EL (cell line): ENCODE measurements at regions not wholly inside any gene's neighbourhood (a gene's known extent, or its start where the extent isn't known, plus 50 kb on each side); places are given as distances from the start of the nearest gene placed in this dataset.

Experiments
- DNase-seq: peaks from one replicate; pipeline ENCODE4 v3.0.0-alpha.2; 2016

DNA sequence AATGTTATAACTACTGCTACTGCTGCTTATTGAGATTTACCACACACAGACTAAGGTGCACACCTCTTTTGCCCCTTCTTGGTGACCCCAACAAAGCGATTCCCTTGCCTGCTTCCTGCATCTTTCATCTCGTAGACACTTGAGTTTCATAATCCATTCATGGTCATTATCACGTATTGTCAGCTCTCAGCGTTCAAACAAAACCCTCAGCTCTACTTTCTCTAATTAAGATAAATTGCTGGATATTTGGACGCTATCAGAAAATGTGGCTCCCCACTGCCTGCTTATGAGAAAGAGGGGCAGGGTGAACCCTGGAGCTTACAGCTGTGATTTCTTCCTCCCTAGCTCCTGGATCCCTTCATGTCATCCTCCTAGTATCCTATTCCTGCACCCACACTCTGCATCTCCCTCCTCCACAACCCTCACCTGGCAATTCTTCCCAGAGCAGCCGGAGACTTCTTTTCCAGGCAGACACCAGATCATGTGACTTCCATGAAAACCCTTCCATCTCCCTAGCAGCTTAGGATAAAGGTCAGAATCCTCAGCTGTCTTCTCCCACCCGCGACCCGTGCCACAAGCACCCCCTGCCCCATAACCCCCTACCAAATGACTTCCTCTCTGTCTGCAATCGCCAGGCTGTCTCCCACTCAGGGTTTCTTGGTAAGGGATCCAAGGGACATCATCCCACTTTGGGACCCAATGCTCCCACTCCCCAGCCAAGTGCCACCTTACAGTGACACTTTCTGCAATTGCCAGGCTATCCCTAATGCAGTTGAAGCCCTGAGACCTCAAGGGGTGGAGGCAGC lies 146.5 kb downstream of the NSG2 start:
- no peak for DNase-seq

DNA sequence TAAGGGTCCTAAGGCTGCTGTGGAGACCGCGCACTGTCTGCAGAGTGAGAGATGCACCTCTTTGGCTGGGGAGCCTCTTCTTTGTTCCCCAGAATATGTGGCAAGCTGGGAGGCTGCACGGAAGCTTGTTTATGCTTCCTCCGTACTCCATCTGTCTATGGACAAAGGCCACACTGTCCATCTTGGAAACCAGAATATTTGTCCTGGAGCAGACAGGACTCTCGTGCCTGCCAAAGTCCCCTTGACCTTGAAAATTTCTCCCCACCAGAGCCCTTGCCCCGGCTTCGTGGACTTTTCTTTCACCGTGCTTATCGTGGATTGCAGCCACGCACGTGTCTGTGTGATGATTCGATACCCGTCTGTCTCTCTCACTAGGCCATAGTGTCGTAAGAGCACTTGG lies 147.4 kb downstream of the NSG2 start:
- DNase-seq: no peak

DNA sequence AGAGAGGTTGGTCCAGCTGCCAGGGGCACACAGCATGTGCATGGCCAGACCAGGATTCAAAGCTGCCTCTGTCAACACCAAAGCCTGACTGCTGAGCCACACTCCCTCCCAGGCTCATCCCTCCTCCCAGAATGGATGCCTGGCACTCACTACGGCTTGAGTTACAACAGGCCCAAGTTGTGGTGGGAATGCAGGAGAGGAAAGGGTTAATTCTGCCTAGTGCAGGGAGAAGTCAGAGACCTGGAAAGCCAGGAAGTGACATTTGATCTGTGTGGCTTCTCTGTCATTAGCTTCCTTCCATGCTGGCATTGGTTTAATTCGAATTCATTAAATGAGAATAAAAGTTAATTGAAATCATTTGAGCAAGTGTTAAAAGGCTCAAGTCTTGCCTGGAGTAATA lies 150.0 kb downstream of the NSG2 start:
- no peak for DNase-seq

DNA sequence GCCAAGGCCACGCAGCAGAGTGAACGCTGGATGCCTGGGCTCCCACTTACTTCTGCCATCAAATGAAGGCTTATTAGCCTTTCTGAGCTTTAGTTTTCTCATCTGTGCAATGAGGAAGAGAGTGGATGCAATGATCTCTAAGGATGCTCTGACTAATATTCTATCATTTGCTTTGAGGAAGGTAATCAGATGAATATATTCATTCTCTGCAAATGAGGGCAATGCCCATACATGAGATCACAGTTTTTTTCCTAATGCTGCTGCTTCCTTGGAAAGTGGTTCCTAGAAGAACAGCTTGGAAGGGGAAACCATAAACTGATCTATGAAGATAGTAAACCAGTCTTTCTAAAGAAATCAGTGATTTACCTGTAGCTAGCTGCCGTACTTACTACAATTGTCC lies 152.4 kb downstream of the NSG2 start:
- no peak for DNase-seq

DNA sequence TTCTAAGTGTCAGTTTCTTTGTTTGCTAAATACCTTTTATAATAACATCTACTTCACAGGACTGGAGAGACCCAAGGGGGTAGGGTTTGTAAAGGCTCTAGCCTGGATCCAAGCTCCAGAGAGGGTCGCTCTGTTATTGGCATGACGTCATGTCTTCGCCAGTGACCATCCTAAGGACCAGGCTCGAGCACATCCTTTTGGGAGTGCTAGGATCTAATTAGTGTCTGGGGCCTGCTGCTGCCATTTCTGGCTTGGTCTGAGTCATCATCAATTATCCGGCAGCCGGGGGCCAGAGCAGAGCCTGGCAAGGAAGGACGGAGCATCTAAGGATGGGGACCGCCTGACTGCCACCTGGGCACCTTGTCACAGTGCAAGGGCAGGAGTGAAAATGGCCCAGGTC lies 153.0 kb downstream of the NSG2 start:
- no peak for DNase-seq

DNA sequence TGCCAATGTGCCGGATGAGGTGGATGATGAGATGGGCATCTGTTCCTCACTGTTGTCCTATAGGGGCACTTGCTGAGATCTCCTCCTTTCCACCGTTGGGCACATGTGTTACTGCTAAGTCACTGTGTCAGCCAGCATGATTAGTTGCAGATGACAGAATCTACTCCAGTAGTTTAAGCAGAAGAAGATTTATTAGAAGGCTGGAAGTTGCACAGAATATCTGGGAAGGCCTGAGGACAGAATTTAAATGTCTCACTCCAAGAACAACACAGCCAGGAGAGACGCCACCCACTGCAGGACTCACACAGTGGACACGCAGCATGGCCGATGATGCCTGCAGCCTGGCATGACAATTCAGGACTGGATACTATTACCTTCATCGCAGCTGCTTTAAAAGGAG lies 157.5 kb downstream of the NSG2 start:
- DNase-seq: no peak

DNA sequence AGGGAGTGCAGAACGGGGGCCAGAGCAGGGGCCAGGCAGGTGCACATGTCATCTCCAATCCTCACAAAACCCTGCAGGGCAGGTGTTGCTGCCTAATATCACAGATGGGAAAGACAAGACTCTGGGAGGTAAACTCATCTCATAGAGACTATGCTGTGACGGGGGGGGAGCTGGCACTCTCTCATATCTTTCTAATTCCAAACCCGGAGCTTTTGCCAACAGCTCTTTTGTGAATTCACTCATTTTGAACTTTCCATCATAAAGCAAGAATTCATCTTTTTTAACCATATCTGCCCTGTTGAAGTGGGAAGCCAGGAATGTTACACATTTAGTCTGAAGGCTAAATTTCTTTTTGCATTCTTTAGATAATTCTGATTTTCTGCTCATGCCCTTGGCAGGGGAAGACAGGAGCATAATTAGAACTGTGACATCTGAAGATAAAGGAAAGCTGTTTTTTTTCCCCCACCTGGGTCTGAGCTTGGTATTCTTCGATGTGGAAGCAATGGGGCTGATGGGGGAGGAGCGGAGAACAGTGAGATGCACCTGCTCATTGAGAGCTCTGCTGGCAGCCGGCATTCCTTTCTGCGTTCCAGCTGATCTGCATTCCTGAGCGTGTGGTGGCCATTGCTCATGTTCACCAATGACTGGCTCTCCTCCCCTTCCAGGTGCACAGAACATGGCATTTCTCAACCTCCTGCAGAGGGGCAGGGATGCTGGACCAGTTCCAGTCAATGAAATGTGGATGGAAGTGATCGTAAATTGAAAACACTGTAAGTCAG lies 159.2 kb downstream of the NSG2 start:
- DNase-seq: no peak

DNA sequence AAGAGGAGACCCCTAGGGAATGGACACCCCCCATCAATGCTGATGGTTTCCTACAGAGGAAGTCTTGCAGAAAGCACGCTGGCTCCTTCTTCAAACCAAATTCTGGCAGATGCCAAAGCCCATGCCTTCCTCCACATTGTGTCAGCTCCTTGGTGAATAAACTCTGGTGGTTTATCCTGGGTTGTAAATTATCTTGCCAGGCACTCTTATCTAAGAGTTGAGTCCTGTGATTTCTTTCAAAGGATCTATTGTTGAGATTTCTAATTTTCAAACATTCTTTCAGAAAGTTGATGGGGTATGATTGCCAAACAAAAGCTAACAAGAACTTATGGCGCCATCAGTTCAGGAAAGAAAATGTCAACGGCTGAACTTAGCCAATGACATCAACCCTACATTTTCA lies 160.4 kb downstream of the NSG2 start:
- no peak for DNase-seq

DNA sequence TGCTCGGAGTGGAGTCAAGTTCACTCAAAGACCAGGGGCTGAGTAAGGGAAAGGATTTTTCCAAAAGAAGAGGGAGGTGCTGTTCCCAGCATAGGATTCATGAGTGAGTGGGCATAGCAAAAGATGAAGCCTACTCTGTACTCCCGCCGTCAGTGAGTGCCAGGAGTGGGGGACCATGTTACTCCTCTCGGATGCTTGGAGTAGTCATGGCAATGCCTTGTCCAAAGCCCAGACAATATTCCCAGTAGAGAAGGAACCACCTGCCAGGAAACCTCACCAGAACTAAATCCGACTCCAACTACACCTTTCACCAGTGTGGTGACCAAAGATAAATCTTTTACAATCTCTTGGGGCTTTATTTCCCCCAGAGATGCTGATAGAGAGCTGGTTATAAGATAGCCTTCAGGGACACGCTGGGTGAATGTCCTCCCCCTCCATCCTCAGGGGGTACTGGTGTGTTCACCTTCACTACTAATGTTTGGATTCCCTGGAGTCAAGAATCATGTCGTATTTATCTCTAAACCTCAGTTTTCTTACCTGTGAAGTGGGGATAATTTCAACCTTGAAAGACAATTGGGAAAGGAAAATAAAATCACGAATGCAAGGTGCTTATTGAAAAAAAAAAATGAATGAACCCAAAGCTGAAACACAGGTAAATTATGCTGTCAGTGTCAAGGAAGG lies 165.2 kb downstream of the NSG2 start:
- no peak for DNase-seq

DNA sequence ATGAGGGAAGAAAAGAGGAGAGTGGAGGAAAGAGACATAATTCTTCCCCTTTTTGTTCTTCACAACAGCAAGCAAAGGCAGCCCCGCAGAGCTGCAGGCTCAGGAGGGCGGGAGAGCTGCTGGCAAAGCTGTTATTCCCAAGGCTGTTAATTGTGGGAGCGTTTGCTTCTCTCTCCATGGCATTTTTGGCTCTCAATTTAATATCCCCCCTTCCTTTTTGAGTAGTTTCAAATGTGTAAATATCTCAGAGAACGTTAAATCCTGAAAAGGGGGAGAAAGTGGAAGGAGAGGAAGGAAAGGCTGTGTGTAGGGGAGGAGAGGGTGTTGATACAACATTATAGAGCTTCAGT lies 165.7 kb downstream of the NSG2 start:
- DNase-seq: no peak

DNA sequence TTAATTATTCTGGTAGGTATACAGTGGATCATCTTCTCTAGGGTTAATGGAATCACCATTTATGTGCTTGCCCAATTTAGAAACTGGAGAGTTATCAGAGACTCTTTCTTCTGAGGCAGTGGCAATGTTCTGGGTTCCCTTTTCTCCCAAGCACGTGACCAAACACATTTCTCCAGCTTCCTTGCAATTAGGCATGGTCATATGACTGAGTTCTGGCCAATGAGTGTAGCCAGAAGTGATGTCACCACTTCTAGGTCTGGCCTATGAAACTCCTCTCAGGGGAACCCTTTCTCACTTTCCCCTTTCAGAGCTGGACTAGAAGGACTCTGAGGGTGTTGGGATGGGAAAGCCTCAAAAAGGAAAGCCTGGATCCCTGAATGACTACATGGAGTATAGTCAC lies 172.0 kb downstream of the NSG2 start:
- no peak for DNase-seq

DNA sequence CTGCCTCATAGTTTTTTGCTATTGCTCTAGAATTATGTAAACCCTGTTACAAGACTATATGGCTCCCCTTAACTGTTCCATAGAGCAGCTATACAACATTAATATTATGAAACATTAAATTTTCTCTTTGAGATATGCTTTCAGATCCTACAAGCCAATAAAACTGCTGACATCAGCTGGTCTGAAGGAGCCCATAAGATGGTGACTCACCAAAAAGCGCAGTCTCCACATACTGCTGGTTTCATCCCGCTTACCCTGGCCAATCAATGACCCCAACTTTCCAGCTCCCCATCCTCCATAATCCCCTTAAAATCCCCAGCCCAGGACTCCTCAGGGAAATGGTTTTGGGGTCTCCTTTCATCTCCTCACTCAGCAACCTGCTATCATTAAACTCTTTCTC lies 172.7 kb downstream of the NSG2 start:
- no peak for DNase-seq

DNA sequence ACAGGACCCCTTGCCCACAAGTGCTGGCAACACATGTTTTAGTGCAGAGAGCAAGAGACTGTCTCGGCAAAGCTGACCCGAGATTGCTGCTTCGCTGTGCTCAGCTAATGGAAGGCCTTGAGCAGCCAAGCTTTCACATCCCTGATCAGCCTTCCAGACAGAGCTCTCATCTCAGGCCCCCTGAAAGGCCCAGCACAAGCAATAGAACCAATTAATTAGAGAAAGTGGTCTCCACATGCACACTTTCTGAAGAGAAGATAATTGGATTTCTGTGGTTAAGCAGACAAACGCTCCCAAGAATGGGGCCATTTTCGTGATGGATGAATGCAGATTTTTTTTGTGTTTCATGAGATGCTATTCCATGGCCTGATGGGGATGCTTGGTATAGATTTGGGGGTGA lies 174.9 kb downstream of the NSG2 start:
- no peak for DNase-seq

DNA sequence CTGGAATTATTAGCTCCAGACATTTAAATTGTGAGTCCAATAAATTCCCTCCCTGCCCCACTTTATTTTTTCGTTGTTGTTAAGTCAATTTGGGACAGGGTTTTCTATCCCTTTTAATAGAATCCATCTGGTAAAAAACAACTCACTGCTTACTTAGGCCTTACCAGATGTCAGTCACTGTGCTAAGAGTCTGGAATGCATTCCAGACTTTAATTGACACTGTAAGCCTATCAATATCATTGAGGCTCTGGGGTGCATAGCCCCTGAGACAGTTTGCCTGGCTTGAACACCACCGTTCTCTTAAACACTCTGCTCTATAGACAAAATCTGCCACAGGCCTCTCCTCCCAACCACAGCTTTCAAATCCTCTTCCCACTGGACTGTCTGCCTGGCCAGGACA lies 175.9 kb downstream of the NSG2 start:
- no peak for DNase-seq

DNA sequence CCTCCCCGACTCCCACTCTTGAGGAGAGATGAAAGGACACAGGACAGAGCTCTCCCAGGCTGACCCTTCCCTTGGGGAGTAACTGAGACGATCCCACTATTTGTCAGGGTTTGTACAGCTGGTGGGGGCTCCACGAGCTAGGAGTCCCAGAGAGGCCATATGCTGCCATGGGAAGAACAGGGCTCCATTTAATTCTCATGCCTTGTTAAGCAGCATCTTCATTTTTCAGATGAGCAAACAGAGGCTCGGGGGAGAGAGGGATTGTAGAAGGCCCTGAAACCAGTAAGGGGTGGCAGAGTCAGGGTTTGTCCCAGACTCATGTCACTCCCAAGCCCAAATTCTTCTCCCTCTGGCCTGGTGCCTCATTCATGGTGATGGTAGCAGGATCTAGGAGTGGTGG lies 176.4 kb downstream of the NSG2 start:
- DNase-seq: no peak

DNA sequence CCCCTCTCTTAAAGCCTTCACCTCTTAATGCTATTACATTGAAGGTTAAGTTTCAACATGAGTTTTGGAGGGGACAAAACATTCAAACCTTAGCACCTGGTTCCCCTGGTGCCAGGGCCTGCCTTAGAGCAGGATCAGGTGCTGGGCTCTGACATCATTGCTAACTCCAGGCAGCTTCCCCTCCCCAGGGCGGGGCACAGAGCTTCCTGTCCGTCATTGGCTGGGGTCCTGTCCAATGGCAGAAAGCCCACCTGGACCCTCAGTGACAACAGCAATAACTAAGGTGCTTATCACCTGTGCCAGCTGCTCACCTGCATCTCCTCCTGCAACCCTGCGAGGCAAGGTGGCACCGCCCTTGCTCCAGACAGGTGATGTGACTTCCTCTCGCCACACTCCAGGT lies 177.4 kb downstream of the NSG2 start:
- no peak for DNase-seq

DNA sequence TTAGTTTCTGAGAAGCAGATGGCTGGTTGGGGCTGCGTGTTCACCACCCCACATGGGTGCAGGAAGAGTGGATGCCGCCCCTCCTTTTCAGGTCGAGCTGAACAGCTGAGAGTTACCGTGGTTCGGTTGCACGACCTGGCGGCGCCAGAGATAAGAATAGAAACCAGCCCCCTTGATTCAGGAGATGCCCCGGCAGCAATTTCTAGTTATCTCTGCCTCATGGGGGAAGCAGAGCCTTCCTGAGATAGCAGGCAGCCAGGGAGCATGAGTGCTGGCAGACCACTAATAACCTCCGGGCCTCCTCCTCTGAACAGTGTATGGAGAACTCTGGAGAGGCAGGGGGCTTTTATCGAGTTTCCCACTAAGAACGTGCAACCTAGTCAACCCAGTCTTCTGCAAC lies 177.8 kb downstream of the NSG2 start:
- no peak for DNase-seq

DNA sequence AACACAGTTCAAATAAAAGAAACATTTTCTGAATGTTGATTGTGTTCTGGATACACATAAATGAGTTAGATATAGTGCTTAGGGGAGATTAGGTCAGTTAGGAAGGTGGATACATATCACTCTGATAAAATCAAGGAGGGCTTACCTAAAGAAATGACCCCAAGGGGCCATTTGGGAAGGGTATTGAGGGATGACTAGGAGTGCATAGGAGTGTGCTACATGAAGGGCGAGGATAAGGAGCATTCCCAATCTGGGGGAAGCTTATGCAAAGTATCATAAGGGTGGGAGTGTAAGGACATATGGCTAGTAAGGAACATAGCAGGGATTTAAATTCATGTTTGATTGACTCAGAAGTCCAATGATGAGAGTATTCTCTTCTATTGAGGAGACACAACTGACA lies 183.6 kb downstream of the NSG2 start:
- no peak for DNase-seq

DNA sequence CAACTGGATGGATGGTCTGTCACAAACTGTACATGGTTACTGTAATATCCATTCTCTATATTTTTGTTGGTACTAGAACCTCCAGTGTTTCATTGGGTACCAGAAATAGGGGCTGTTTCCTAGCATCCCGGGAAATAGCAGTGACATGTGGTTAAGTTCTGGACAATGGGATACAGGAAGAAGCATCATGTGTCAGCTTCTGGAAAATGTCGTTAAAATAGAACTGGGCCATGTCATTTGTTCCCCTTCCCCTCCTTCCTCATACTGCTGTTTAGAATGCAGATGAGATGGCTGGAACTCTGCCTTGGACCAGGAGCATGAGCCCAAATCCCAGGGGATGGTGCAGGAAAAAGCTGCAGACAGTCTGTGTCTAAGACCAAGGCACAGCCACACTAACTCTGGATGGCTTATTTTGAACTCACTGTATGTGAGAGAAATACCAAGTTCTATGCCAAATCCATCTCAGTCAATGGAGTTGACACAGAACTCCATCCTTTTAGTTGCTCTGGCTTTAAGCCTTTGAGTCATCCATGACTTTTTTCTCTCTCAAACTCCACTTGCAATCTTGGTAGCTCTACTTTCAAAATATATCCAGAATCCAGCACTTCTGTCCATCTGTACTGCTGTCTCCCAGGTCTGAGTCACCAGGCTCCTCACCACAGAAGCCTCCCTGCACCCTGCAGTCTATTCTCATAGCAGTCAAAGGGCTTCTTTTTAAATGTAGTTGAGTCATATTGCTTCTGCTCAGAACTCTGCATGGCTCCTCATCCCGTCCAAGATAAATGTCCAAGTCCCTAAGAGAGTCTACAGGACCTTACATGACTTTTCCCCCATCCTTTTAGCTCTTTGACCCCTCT lies 184.2 kb downstream of the NSG2 start:
- peak; percentile 62 for DNase-seq

DNA sequence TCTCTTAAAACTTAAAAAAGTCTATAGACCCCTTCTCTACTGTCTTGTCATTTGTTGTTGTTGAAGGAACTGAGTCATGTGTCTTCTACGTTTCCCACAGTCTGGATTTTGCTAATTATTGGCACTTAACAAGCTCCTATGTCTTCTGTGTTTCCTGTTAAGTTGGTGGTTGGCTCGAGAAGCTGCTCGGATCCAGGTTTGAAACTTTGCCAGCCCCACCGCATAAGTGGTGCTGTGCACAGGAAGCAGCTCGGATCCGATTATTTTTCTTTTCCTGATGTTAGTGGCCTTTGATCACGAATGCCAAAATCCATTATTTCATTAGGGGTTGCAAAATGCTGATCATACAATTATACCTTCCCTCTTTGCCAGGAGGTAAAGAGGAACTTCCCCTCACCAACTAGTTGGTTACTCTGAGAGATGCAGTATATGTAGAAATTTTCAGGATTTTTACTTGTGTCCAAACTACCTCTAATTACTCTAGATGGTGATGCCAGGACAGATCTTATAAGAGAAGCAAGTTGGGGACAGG lies 186.5 kb downstream of the NSG2 start:
- DNase-seq: peak; percentile 17

DNA sequence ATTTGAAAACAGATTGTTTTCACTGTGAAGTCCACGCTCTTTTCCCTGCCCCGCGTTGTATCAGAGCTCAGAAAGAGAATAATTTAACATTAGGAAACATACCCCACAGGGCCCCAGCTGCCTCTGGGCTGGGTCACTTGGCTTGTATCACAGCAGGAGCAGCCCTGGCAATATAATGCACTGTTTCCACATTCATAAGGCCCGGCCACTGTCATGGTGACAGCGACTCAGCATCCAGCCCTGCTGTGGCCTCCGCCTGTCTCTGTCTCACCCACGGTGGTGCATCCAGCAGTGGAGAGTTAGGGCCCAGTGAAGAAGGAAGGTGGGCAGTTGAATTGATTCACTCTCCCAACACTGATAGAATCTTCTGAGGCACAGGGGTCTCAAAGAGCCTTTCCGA lies 188.9 kb downstream of the NSG2 start:
- DNase-seq: no peak

DNA sequence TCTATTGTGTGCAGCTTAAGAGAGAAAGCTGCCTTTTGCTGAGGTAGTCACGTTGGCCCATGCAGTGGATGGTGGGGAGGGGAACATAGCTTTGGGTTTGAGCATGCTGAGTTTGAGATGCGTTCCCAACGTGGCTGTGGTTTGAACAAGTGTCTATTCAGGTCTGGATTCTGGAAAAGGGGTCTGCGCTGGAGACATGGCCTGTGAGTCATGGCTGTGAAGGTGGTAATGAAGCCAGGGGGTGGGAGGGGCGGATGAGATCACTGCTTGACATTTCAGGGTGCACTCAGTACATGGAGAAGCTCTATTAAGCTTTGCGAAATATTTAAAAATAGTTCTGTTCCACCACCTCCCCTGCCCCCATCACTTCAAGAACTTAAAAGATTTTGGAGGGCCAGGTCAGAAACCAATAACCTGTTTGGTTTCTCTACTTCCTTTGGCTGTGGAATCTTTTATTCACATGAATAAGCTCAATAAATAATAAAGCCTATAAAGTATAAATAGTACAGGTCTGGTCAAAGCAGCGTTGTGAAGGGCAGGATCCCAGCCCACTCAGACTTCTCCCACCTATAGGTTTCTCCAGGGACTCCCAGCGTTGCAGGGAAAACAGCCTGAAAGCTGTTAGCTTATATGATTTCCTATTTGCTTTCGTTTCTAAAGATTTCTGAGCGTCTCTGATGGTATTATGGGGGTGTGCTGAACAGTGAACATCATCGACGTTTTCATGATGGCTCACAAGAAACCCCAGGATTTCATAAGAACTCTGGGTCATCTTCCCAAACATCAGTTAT lies 189.9 kb downstream of the NSG2 start:
- no peak for DNase-seq
